SHP77 treated with DMSO at 0.1 percent for 48 hours (cell line): ENCODE measurements at regions not wholly inside any gene's neighbourhood (a gene's known extent, or its start where the extent isn't known, plus 50 kb on each side); places are given as distances from the start of the nearest gene placed in this dataset.
"Not testable (repeated sequence)": the region's sequence is repeated elsewhere in the genome, so short reads cannot be mapped to it uniquely, and the experiment has no call there.

Experiments used
- DNase-seq: peaks from one replicate; lab custom pipeline; 2025; lab: John Stamatoyannopoulos, UW

DNA sequence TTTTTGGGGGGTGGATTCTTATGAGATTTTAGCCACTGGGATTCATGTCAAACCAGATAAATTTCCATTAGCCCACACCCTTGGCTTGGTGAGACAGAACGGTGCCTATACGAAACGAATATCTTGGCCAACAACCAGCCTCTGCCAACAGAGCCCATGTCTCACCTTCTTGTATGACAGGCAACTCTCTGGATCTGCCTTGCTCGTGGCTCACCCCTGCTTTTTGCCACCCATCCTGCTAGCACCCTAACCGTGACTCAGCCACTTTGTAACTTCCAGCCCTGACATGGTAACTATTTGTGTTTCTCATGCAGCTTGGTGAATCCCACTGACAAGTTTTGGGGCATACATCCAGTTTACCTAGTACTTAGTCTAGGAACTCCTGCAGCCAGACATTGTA is 457.0 kb downstream of the SPATA31D1 start:
- no peak for DNase-seq

- DNase-seq = no peak
Measured at GRCh38 chr9:82447343-82447742, 458.8 kb downstream of the SPATA31D1 start.

DNA sequence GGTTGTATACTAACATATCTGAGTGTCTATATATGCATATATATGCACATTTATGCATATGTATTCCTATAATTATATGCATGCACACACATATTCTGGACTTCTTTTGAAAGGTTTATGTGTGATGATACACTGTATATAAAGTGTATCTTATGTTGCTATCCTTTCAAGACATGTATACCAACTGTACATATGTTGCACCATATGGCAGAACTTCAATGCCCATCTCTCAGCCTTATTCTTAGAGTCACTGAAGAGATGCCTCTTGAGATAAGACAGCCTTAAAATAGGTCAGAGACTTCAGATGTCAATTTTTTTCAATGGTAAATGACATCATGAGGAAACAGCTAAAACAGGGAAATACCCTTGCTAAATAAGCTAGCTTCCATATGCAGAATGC is 461.4 kb downstream of the SPATA31D1 start:
- DNase-seq = no peak

GRCh38 chr9:82454509-82455190 is 466.1 kb downstream of the SPATA31D1 start:
- no peak for DNase-seq

GRCh38 chr9:82456642-82457041 is 468.1 kb downstream of the SPATA31D1 start:
- DNase-seq = no peak

- no peak for DNase-seq
Measured at GRCh38 chr9:82457298-82457697, 468.7 kb downstream of the SPATA31D1 start.

GRCh38 chr9:82457891-82458290 is 469.3 kb downstream of the SPATA31D1 start:
- DNase-seq = no peak

DNA sequence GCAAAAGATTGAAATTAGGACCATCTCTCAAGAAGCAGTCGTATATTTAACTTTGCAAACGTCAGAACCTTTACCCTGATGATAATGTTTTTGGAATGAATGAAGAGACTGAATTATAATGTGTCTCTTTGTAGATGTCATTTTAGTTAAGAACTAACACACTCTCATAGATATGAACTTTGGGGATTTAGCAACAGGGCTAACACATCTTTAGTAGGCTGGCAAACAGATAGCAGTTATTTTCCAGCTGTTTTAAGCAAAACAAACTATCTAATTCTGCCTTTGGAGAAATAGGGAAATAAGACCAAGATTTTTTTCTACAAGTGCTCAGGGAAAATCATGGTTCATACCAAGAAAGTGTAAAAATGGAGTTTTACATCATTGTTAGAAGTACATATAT is 469.7 kb downstream of the SPATA31D1 start:
- no peak for DNase-seq

DNA sequence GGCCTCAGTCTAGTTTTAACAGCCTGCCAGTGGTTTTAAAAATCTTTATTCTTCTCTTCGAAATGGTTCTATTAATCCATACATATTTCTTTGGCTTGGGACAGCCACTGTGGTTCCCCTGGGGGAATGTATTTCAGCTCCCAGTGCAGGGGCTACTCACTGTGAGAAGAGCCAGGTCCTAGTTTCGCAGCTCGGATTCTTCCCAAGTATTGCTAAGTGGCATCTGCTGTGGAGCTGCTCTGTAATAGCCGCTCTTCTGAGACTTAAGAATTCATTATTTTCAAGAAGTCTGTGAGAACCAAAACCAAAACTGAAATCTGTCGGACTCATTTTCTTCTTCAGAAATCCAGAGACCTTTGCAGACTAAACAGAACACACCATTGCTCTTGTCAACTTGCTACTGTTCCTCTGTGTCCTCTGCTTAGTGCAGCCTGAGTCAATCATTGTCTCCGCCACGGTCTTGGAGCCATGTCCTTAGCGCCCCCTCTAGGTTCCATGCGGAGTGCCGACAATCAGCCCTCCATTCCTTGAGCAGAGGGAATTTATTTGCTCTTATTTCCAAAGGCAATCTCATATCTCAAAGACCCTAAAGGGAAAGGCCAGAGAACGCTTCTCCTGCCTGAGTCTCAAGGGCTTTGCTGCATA is 478.2 kb downstream of the SPATA31D1 start:
- DNase-seq = no peak

DNA sequence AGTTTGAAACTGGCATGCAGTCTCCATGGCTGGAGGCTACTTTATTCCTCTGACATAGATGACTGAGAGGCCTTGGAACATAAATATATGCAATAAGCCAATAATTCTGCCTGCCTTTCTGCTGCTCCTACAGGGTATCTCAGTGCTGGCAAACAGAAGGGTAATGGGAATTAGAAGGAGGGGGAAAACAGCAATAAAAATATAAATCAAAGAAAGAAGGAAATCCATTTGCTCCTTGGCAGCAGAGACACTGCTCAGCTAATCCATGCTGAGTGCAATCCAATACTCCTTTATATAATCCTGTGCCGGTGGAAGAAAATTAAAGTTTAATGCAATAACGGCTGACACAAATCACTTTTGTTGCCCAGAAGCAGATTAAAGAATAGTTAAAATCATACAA is 478.9 kb downstream of the SPATA31D1 start:
- DNase-seq = no peak

GRCh38 chr9:82474235-82474634 is 485.7 kb downstream of the SPATA31D1 start:
- no peak for DNase-seq

DNA sequence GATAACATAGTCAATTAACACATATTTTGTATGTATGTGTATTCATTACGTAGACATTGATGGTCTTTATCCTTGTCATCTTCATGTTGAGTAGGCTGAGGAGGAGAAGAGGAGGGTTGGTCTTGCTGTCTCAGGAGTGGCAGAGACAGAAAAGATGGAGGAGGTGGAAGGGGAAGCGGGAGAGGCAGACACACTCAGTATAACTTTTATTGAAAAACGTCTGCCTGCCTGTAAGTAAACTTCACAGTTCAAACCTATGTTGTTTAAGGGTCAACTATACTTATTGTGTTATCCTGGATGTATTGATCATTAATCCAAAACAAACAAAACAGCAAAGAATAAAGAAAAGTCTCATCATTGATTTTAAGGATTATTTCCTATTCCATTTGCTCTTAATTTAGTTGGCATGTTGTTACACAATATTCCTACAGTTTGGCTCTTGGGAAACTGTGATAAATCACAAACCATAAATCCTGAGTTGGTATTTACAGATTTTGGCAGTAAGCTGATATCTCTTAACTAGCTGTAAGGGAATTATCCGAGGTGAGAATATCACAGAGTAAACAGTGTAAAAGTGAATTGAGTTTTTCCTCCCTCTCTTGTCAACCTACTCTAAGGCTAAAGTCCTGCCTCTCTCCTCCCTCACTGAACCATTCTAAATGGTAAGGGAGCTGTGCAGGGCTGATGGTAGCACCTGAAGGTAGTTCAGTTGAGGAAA is 487.2 kb downstream of the SPATA31D1 start:
- no peak for DNase-seq

GRCh38 chr9:82480921-82481320 is 492.3 kb downstream of the SPATA31D1 start:
- no peak for DNase-seq

DNA sequence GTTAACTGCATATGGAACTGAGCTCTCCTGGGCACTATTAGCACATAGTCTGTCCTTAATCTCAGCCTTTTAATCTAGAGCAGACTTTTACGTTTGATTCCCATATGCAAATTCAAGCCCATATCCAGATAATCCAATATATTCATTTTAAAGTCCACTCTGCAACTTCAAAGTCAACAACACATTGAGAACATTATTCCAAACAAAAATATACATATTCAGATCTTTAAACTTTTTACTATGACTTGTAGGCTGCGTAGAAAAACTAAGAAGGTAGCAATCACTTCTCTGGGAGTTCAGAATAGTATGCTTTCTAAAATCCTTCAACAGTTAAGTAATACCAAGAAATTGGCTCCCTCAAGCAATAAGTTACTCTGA is 499.4 kb downstream of the SPATA31D1 start:
- no peak for DNase-seq

DNA sequence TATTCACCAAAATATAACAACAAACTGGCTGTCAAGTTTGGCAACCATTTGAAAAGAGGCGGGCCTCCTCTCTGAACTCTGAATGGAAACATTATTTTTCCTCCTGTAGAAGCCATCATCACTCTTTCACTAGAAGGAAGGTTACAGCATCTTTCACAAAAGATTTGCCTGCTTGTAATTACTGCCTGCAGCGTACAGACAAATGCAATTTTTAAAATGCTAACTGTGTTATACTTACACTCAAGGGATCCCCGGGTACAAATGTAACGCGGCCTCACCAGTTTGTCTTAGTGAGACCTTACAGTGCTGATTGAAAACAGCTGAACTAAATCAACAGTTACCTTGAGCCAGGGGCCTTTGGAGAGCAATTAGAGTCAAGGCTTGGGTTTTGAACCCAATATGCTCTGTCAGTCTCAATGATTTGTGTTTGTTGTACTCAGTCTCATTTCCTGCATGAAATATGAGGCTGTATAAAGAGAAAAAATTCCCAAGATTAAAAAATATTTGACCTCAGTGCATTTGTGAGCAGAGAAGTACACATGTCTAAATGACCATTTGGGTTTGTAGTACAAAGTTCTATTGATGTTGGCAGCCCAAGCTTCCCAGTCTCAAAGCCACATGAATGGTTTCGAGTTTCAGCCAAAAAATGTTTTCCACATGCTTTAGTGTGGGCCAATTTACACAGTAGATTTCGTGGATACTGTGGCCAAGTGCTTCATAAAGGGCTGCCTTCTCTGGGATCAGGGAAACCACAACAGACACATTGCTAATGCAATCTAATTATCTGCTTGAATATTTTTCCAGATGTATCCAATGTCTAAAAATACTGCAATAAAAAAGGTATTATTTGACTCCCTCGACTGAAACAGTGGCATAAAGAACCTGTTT is 500.0 kb downstream of the SPATA31D1 start:
- DNase-seq = no peak

DNA sequence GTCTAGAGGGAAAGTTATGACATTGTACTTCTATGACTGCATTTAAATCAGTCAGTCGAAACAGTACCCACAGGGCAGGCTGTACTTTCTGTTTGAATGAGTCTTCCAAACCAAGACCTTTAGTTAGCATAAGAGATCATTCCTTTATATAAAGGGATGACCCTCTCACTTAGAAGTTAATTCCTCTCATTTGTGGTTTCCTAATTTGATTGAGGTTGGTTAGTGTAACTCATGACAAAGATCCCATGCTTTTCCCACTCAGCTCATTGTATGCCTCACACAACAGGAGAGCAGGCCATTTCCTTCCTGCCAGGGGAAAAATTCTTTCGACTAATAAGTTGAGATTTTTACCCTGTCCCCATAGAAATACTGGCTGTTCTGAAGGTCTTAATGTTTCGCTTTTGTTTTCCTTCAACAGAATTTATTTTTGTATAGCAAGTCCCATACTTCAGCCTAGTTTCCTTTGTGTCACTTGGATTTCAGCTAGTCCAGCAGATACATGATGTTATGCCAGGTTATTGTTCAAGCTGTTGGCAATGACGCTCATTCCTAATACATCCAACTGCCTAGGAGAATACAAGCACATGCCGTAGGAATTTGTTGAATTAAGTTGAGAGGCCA is 500.7 kb downstream of the SPATA31D1 start:
- DNase-seq = no peak

DNA sequence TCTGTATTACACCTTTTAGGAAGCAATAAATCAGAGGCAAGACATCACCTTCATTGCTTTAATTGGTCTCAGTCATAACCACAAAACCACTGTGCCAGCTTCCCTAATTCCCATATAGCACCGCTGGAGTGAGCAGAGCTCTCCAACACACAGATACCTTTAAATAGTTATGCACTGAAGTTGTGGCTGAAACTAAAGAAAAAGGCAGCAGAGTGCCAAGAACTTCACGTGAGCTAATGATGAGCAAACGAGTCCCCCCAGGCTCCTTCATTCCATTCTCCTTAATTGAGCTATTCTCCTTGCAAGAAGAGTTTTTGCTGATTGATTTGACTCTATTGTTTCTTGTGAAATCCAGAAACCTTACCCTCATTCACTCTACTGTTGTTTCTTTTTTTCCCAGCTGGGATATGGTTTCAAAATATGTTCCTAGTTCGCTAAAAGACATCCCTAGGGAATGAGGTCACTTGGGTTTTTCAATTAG is 501.5 kb downstream of the SPATA31D1 start:
- DNase-seq = no peak

DNA sequence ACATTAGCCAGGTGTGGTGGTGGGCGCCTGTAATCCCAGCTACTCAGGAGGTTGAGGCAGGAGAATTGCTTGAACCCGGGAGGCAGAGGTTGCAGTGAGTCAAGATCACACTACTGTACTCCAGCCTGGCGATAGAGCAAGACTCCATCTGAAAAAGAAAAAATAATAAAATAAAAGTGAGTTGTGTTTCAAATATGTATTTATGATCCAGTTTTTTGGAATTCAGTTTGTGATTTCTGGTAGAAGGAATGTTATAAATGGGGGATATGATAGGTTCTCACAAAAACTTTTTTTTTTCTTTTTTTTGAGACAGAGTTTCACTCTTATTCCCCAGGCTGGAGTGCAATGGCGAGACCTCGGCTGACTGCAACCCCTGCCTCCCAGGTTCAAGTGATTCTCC is 502.2 kb downstream of the SPATA31D1 start:
- not testable (repeated sequence) for DNase-seq

DNA sequence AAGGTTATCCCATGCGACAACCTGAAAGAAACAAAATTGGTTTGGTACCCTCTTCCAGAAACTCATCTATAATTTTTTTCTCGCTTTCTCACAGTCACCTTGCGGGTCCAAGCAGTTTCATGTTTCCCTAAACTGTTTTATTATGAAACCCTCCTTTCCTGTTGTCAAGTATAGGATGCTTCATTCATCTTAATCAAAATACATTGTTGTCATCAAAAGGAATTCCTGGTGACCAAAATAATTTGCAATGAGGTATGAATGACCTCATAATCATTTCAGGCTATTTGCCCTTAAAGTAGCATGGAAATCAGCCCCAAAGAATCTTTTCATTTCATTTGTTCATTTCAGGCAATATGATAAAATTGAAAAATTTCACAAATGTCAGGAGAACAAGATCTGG is 503.0 kb downstream of the SPATA31D1 start:
- DNase-seq = no peak

GRCh38 chr9:82492274-82492673 is 503.7 kb downstream of the SPATA31D1 start:
- no peak for DNase-seq

DNA sequence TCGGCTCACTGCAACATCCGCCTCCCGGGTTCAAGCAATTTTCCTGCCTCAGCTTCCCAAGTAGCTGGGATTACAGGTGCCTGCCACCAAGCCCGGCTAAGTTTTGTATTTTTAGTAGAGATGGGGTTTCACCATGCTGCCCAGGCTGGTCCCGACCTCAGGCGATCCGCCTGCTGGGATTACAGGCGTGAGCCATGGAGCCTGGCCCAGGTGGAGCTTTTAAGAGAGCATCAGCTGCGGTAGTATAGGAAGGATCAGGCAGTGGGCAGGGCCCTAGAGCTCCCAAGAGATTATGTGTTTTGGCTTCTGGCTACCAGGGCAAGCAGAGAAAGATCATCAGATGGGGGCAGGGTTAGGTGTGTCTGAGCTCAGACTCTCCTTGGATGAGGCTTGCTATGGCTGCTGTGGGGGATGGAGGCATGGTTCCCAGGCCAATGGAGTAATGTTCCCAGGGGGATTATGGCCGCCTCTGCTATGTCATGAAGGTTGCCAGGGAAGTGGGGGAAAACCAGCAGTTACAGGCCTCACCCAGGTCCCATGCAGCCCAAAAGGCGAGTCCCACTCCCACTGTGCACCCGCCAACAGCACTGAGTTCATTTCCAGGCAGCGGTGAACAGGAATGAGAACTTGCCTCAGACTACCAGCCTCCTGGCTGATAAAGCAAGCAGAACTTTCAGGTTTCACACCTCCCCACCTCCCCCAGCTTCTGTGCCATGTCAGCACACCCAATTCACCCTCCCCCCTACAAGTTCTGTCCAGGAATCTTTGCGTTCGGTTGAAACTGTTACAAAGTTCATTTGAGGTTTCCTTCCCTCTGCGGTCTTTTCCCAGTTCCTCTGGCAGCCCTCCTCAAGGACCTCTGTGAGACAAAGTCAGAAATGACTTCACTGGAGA is 507.6 kb downstream of the SPATA31D1 start:
- no peak for DNase-seq
